VCaP (cell line): ENCODE measurements at regions not wholly inside any gene's neighbourhood (a gene's known extent, or its start where the extent isn't known, plus 50 kb on each side); places are given as distances from the start of the nearest gene placed in this dataset.

ENCODE experiments used
- H3K27ac ChIP-seq: fragments of 450-650 bp; 2 replicates; pipeline ENCODE4 v1.5.1; 2017
- CTCF ChIP-seq: fragments of 450-650 bp; conservative IDR thresholded peaks from 2 replicates; pipeline ENCODE4 v1.5.1; 2017; ENCODE audit warnings: mild to moderate bottlenecking, moderate library complexity

- no peak overlapping the region for H3K27ac ChIP-seq
- no peak for TF ChIP-seq CTCF
These were observed 983.0 kb downstream of the SI start for GRCh38 chr3:164095279-164095678.

- no peak overlapping the region for H3K27ac ChIP-seq
- TF ChIP-seq CTCF: no peak
These were observed 983.8 kb downstream of the SI start for GRCh38 chr3:164094546-164094945.

- H3K27ac ChIP-seq: no peak overlapping the region
- no peak for TF ChIP-seq CTCF
These were observed 998.1 kb downstream of the SI start for GRCh38 chr3:164080208-164080607.

- TF ChIP-seq CTCF: no peak
- no peak overlapping the region for H3K27ac ChIP-seq
These were observed 1014.0 kb downstream of the SI start for GRCh38 chr3:164064298-164064697.

GRCh38 chr3:164060923-164061322 is 1017.4 kb downstream of the SI start:
- no peak overlapping the region for H3K27ac ChIP-seq
- no peak for TF ChIP-seq CTCF

- no peak overlapping the region for H3K27ac ChIP-seq
- no peak for TF ChIP-seq CTCF
These were observed 1028.4 kb downstream of the SI start for GRCh38 chr3:164049847-164050246.

- no peak for TF ChIP-seq CTCF
- no peak overlapping the region for H3K27ac ChIP-seq
These were observed 1029.8 kb downstream of the SI start for GRCh38 chr3:164048451-164048850.

GRCh38 chr3:164040991-164041390 is 1037.3 kb downstream of the SI start:
- TF ChIP-seq CTCF: no peak
- no peak overlapping the region for H3K27ac ChIP-seq
